Gastroesophageal sphincter (tissue), 3 donors: ENCODE measurements at regions not wholly inside any gene's neighbourhood (a gene's known extent, or its start where the extent isn't known, plus 50 kb on each side); places are given as distances from the start of the nearest gene placed in this dataset.

Experiments used
- CTCF ChIP-seq, 4 experiments: fragments of 200-600 bp in 2 of 4; fragments of 450-650 bp in 2 of 4; sonication (generic) in 1 of 4; IDR thresholded peaks; one replicate each; pipeline ENCODE4 v1.5.1; 2017 to 2019; ENCODE audit warnings: antibody characterized with exemption in 4 of 4, mild to moderate bottlenecking in 2 of 4, moderate library complexity in 2 of 4
- POLR2A ChIP-seq, 2 donors: fragments of 450-650 bp; IDR thresholded peaks; one replicate each; pipeline ENCODE4 v1.6.1; 2017; ENCODE audit warnings: antibody characterized with exemption in 2 of 2, mild to moderate bottlenecking in 2 of 2, moderate library complexity in 1 of 2
- POLR2AphosphoS5 ChIP-seq: sonication (generic); formaldehyde crosslinking; IDR thresholded peaks from one replicate; pipeline ENCODE4 v1.6.1; 2017; ENCODE audit warnings: antibody characterized with exemption

GRCh38 chr2:22153931-22154613 lies 1030.3 kb downstream of the TDRD15 start:
- TF ChIP-seq CTCF (IDR thresholded peaks at IDR 0.05) (no peak), POLR2A (IDR thresholded peaks at IDR 0.05) (no peak), POLR2AphosphoS5 (no peak)
